Mesendoderm (in vitro differentiated cells): ENCODE measurements at regions not wholly inside any gene's neighbourhood (a gene's known extent, or its start where the extent isn't known, plus 50 kb on each side); places are given as distances from the start of the nearest gene placed in this dataset.
A peak's percentile ranks its signal among the peaks of the same experiment; 100 is the strongest.

ENCODE experiments used
- DNase-seq: peaks from one replicate; pipeline ENCODE4 v3.0.0; 2013
- H2AK5ac ChIP-seq: 2 replicates; pipeline ENCODE4 v1.6.1; 2013; ENCODE audit warnings: low read length, inconsistent platforms
- H2BK120ac ChIP-seq: 2 replicates; pipeline ENCODE4 v1.6.1; 2013; ENCODE audit warnings: low read depth, mild to moderate bottlenecking, low read length, moderate library complexity, mixed read lengths
- H2BK15ac ChIP-seq: replicated peaks from 2 replicates; pipeline ENCODE4 v1.6.1; 2013; ENCODE audit warnings: low read depth, mild to moderate bottlenecking, moderate library complexity
- H2BK5ac ChIP-seq: 2 replicates; pipeline ENCODE4 v1.6.1; 2013; ENCODE audit warnings: low read length, inconsistent platforms
- H3K18ac ChIP-seq: 2 replicates; pipeline ENCODE4 v1.6.1; 2013; ENCODE audit warnings: mild to moderate bottlenecking, low read length, mixed read lengths
- H3K23ac ChIP-seq: one replicate; pipeline ENCODE4 v1.6.1; 2013; ENCODE audit warnings: low read length
- H3K27ac ChIP-seq: 2 replicates; pipeline ENCODE4 v1.5.1; 2013; ENCODE audit warnings: low read depth, mild to moderate bottlenecking, inconsistent platforms, low read length, moderate library complexity
- H3K27me3 ChIP-seq: 2 replicates; pipeline ENCODE4 v1.6.1; 2013; ENCODE audit warnings: low read length, control low read depth, mild to moderate bottlenecking, inconsistent platforms; ENCODE audit not compliant: insufficient read depth, poor library complexity
- H3K36me3 ChIP-seq: 2 replicates; pipeline ENCODE4 v1.6.1; 2013; ENCODE audit warnings: low read length, inconsistent platforms; ENCODE audit not compliant: control insufficient read depth, insufficient read depth
- H3K4ac ChIP-seq: one replicate; pipeline ENCODE4 v1.6.1; 2013; ENCODE audit warnings: low read depth, mild to moderate bottlenecking, low read length, moderate library complexity
- H3K4me1 ChIP-seq: 2 replicates; pipeline ENCODE4 v1.6.1; 2013; ENCODE audit warnings: low read depth, low read length, inconsistent platforms; ENCODE audit not compliant: control insufficient read depth
- H3K4me2 ChIP-seq: 2 replicates; pipeline ENCODE4 v1.6.1; 2013; ENCODE audit warnings: low read length
- H3K4me3 ChIP-seq: 2 replicates; pipeline ENCODE4 v1.5.1; 2013; ENCODE audit warnings: mild to moderate bottlenecking, low read length
- H3K56ac ChIP-seq: one replicate; pipeline ENCODE4 v1.6.1; 2013; ENCODE audit warnings: low read length
- H3K79me1 ChIP-seq: 2 replicates; pipeline ENCODE4 v1.6.1; 2013; ENCODE audit warnings: low read length, inconsistent platforms
- H3K79me2 ChIP-seq: 2 replicates; pipeline ENCODE4 v1.6.1; 2013; ENCODE audit warnings: mild to moderate bottlenecking, low read length; ENCODE audit not compliant: control insufficient read depth, insufficient read depth
- H3K9ac ChIP-seq: 2 replicates; pipeline ENCODE4 v1.6.1; 2013; ENCODE audit warnings: low read length, inconsistent platforms
- H4K5ac ChIP-seq: one replicate; pipeline ENCODE4 v1.6.1; 2013; ENCODE audit warnings: low read length
- H4K8ac ChIP-seq: one replicate; pipeline ENCODE4 v1.6.1; 2013; ENCODE audit warnings: low read depth, mild to moderate bottlenecking, control low read depth, low read length, moderate library complexity
- WGBS: extraction: QIAGEN DNeasy Blood & Tissue Kit; methylation state at CpG from one replicate; pipeline ENCODE4 v1.1.7; 2013; ENCODE audit warnings: low lambda C conversion rate, missing lambda C conversion rate; ENCODE audit not compliant: insufficient coverage; ENCODE audit errors: extremely low coverage; 5-methylcytosine and 5-hydroxymethylcytosine counted together

DNA sequence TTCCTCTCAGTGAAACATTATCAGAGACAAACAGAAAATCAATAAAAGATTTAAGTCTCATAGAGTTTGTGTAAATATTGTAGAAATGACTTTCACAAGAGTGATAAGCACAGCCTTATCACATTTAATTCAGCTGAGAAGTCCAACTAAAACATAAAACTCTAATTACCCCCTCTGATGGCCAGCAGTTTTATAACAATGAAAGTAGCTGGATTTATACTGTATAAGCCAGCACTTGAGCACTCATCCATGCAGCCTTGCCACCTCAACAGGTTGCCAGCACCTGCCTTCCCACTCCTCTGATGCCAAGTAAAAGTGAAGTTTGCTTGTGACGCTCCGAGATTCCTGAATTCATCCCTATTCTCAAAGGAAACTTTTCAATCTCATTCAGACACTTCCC, 103.0 kb upstream of the STK39 start:
- Histone ChIP-seq H2BK120ac (peak overlapping the region; percentile 21), H3K36me3 (no peaks in the 10 kb centered on the region), H3K4ac (no peak overlapping the region), H3K27ac (no peak overlapping the region), H3K23ac (no peak overlapping the region), H3K9ac (no peak overlapping the region), H3K4me1 (peaks cover 3% of the 10 kb centered on the region), H4K5ac (no peak overlapping the region), H2AK5ac (no peak overlapping the region), H3K4me3 (no peak overlapping the region), H2BK5ac (no peak overlapping the region), H3K18ac (no peak overlapping the region), H3K79me1 (no peaks in the 10 kb centered on the region), H3K4me2 (no peak overlapping the region), H2BK15ac (no peak overlapping the region), H3K56ac (no peak overlapping the region), H4K8ac (no peak overlapping the region), H3K27me3 (no peaks in the 10 kb centered on the region), H3K79me2 (no peaks in the 10 kb centered on the region)
- no peak for DNase-seq
- no CpG with 5 or more reads among the region's 2 CpGs for WGBS

DNA sequence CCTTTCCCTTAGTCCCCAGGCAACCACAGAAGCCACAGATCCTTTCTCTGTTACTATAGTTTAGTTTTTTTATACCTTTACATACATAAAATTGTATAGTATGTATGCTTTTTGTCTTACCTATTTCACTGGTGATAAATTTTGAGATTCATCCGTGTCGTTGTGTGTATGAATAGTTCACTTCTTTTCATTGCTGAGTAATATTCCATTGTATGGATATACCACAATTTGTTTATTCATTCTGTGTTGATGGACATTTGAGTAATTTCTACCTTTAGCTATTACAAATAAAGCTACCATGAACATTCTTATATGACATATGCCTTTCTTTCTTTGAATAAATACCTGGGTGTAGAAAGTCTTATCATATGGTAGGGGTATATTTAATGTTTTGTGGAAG, 102.8 kb upstream of the CERS6 start:
- Histone ChIP-seq H3K4me1 (no peaks in the 10 kb centered on the region), H3K4me3 (no peak overlapping the region), H3K23ac (no peak overlapping the region), H2BK120ac (no peak overlapping the region), H3K36me3 (no peaks in the 10 kb centered on the region), H3K9ac (no peak overlapping the region), H2BK5ac (no peak overlapping the region), H2BK15ac (no peak overlapping the region), H2AK5ac (no peak overlapping the region), H3K4me2 (no peak overlapping the region), H3K56ac (no peak overlapping the region), H3K79me1 (no peaks in the 10 kb centered on the region), H4K5ac (no peak overlapping the region), H4K8ac (no peak overlapping the region), H3K4ac (no peak overlapping the region), H3K27ac (no peak overlapping the region), H3K18ac (no peak overlapping the region), H3K27me3 (no peaks in the 10 kb centered on the region), H3K79me2 (no peaks in the 10 kb centered on the region)
- no CpG with 5 or more reads among the region's 2 CpGs for WGBS
- no peak for DNase-seq

DNA sequence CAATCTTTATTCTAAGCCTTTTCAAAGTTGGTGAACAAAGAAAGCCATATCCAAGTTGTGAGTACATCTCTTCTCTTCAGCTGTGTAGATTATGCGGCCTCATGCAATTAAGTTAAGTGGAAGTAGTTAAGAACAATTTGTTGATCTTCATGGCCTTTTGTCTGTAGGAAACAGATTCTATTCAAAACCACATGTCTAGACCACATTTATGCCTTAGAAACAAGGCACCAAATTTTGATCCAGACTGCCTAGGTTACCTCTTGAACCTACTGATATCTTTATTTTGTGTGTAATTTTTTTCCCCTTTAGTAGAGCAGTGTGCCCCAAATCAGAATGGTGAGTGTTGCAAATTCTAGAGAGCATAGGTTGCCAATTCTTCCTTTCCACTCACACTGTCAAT, 101.6 kb upstream of the CERS6 start:
- Histone ChIP-seq H3K23ac (no peak overlapping the region), H3K27me3 (no peaks in the 10 kb centered on the region), H2BK120ac (no peak overlapping the region), H3K79me2 (no peaks in the 10 kb centered on the region), H2AK5ac (no peak overlapping the region), H3K4me2 (no peak overlapping the region), H4K5ac (no peak overlapping the region), H3K56ac (no peak overlapping the region), H3K4ac (no peak overlapping the region), H2BK15ac (no peak overlapping the region), H3K9ac (no peak overlapping the region), H3K18ac (no peak overlapping the region), H2BK5ac (no peak overlapping the region), H3K4me3 (no peak overlapping the region), H3K79me1 (no peaks in the 10 kb centered on the region), H3K36me3 (no peaks in the 10 kb centered on the region), H3K27ac (no peak overlapping the region), H3K4me1 (no peaks in the 10 kb centered on the region), H4K8ac (no peak overlapping the region)
- no peak for DNase-seq
- WGBS: no CpG with 5 or more reads among the region's 1 CpG

DNA sequence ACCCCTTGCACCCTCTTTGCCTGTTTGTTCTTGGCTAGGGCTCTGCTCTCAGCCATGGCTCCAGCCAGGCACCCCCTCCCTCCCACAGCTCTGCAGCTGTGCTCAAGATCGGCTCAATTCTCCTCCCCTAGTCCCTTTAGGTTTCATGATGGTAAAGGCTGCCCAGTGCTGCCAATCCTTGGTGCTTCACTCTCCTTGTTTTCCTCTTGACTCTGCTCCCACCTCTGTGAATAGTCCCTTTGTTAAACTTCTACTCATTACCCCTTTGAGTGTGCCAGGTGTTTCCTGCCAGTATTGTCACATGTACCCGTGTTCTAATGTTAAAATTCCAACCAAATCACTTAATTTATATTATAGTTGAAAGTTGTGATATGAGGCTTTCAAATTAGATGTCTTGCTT, 101.0 kb upstream of the CERS6 start:
- no peak overlapping the region for H3K23ac ChIP-seq
- H3K4me2 ChIP-seq: no peak overlapping the region
- H4K8ac ChIP-seq: no peak overlapping the region
- H2BK5ac ChIP-seq: no peak overlapping the region
- H4K5ac ChIP-seq: no peak overlapping the region
- H3K79me2 ChIP-seq: no peaks in the 10 kb centered on the region
- no peak overlapping the region for H3K56ac ChIP-seq
- no peak overlapping the region for H3K27ac ChIP-seq
- no peaks in the 10 kb centered on the region for H3K36me3 ChIP-seq
- H3K18ac ChIP-seq: no peak overlapping the region
- no peaks in the 10 kb centered on the region for H3K79me1 ChIP-seq
- H2AK5ac ChIP-seq: no peak overlapping the region
- WGBS: no CpG with 5 or more reads among the region's 2 CpGs
- no peak overlapping the region for H3K4me3 ChIP-seq
- no peak overlapping the region for H3K4ac ChIP-seq
- DNase-seq: no peak
- H3K27me3 ChIP-seq: no peaks in the 10 kb centered on the region
- H2BK15ac ChIP-seq: no peak overlapping the region
- H3K4me1 ChIP-seq: no peaks in the 10 kb centered on the region
- H3K9ac ChIP-seq: no peak overlapping the region
- no peak overlapping the region for H2BK120ac ChIP-seq

DNA sequence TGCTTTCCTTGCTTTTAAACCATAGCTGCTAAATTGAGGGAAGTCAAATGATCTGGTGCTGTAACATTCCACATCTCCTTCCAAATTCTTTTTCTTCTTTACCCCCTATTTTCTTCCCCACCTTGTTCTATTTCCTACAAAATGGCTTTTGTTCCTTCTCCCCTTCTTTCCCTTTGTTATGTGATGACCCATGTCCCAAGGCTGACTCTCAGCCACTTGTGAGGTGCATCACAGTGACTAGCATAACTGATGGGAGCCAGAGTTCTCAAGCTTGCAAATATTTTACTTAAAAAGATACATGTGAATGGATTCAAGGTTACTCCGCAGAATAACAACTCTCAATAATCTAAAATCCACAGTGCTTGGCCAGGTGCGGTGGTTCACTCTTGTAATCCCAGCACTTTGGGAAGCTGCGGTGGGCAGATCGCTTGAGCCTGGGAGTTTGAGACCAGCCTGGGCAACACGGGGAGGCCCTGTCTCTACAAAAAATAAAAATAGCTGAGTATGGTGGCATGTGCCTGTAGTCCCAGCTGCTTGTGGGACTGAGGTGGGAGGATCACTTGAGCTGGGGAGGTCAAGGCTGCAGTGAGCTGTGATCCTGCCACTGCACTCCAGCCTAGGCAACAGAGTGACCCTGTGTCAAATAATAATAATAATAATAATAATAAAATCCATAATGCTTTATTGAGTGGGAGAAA, 100.1 kb upstream of the CERS6 start:
- H3K4me3 ChIP-seq: no peak overlapping the region
- no peaks in the 10 kb centered on the region for H3K79me1 ChIP-seq
- H3K27ac ChIP-seq: no peak overlapping the region
- H2AK5ac ChIP-seq: no peak overlapping the region
- no peaks in the 10 kb centered on the region for H3K79me2 ChIP-seq
- no peak overlapping the region for H2BK15ac ChIP-seq
- H3K9ac ChIP-seq: no peak overlapping the region
- H2BK5ac ChIP-seq: no peak overlapping the region
- no peak overlapping the region for H2BK120ac ChIP-seq
- DNase-seq: no peak
- no peaks in the 10 kb centered on the region for H3K4me1 ChIP-seq
- H3K27me3 ChIP-seq: no peaks in the 10 kb centered on the region
- no peak overlapping the region for H3K4me2 ChIP-seq
- H3K36me3 ChIP-seq: no peaks in the 10 kb centered on the region
- H4K5ac ChIP-seq: no peak overlapping the region
- no peak overlapping the region for H3K18ac ChIP-seq
- H4K8ac ChIP-seq: no peak overlapping the region
- no peak overlapping the region for H3K23ac ChIP-seq
- no CpG with 5 or more reads among the region's 5 CpGs for WGBS
- H3K56ac ChIP-seq: no peak overlapping the region
- H3K4ac ChIP-seq: no peak overlapping the region

DNA sequence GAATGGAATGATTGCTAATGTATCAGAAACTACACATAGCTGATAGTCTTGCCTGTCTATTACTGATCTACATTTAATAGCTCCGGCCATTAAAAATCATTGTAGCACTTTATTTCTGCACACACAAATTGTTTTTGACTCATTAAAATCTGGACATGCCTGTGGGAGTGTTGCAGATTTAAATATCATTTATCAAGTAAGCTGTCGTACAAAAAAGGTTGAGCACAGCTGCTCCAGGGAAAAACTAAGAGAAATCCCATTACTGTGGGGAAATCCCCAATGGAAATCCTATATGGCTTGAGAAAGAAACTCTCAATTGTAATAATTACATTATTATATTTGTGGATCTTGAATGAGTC, 99.6 kb upstream of the CERS6 start:
- H3K79me2 ChIP-seq: no peaks in the 10 kb centered on the region
- H3K4ac ChIP-seq: no peak overlapping the region
- H2BK5ac ChIP-seq: no peak overlapping the region
- no peak overlapping the region for H3K9ac ChIP-seq
- no peak overlapping the region for H2BK15ac ChIP-seq
- no CpG with 5 or more reads among the region's 2 CpGs for WGBS
- H3K56ac ChIP-seq: no peak overlapping the region
- no peak overlapping the region for H3K4me2 ChIP-seq
- no peak for DNase-seq
- H3K4me1 ChIP-seq: no peaks in the 10 kb centered on the region
- no peak overlapping the region for H3K27ac ChIP-seq
- H3K79me1 ChIP-seq: no peaks in the 10 kb centered on the region
- no peaks in the 10 kb centered on the region for H3K27me3 ChIP-seq
- H3K4me3 ChIP-seq: no peak overlapping the region
- no peak overlapping the region for H2AK5ac ChIP-seq
- H4K8ac ChIP-seq: no peak overlapping the region
- no peak overlapping the region for H3K18ac ChIP-seq
- no peaks in the 10 kb centered on the region for H3K36me3 ChIP-seq
- H4K5ac ChIP-seq: no peak overlapping the region
- no peak overlapping the region for H3K23ac ChIP-seq
- H2BK120ac ChIP-seq: no peak overlapping the region
